NT2/D1 (cell line): ENCODE measurements at regions not wholly inside any gene's neighbourhood (a gene's known extent, or its start where the extent isn't known, plus 50 kb on each side); places are given as distances from the start of the nearest gene placed in this dataset.

Source experiments
- SUZ12 ChIP-seq: IDR thresholded peaks from 2 replicates; pipeline ENCODE4 v1.6.1; 2011; ENCODE audit not compliant: insufficient read length, insufficient read depth; ENCODE audit errors: extremely low read depth
- YY1 ChIP-seq: IDR thresholded peaks from 2 replicates; pipeline ENCODE4 v1.6.1; 2011; ENCODE audit not compliant: insufficient read length, insufficient read depth

DNA sequence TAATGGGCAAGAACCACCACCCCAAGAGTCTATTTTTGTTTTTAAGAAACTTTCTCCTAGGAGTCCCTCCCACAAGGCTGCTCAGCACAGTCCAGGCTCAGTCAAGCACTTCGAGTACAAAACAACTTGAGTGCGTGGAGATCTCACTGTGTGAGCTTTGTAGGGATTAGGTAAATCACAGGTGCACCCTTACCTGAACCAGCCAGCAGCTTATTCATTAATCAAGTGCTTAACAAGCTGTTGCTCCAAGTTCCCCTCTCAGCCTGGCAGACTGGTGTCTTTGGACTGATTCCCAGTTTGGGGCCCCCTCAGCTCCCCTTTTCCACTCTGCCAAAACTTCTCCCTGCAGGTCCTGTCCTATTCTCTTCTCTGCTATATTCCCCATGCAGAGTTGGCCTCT is 133.1 kb downstream of the LY86 start:
- TF ChIP-seq SUZ12: no peak
- TF ChIP-seq YY1: no peak
